ENCODE measurements at regions not wholly inside any gene's neighbourhood (a gene's known extent, or its start where the extent isn't known, plus 50 kb on each side); places are given as distances from the start of the nearest gene placed in this dataset.

GRCh38 chr7:428387-428786 is 91.3 kb downstream of the PDGFA start:
- H3K4me3 ChIP-seq (ENCODE audit: low read depth, low read length) = no peak overlapping the region
- no peak for DNase-seq (ENCODE audit: low read depth)
- TF ChIP-seq CTCF (conservative IDR thresholded peaks at IDR 0.05; ENCODE audit: low read depth, low read length) = no peak

- no peak overlapping the region for H3K4me3 ChIP-seq (ENCODE audit: low read depth, low read length)
- TF ChIP-seq CTCF (conservative IDR thresholded peaks at IDR 0.05; ENCODE audit: low read depth, low read length) = no peak
- no peak for DNase-seq (ENCODE audit: low read depth)
Measured at GRCh38 chr7:428927-429827, 90.5 kb downstream of the PDGFA start.

- no peak for TF ChIP-seq CTCF (conservative IDR thresholded peaks at IDR 0.05; ENCODE audit: low read depth, low read length)
- no peak for DNase-seq (ENCODE audit: low read depth)
- H3K4me3 ChIP-seq (ENCODE audit: low read depth, low read length) = no peak overlapping the region
Measured at GRCh38 chr7:429828-430180, 89.8 kb downstream of the PDGFA start.

GRCh38 chr7:431041-431440 is 88.6 kb downstream of the PDGFA start:
- no peak for TF ChIP-seq CTCF (conservative IDR thresholded peaks at IDR 0.05; ENCODE audit: low read depth, low read length)
- H3K4me3 ChIP-seq (ENCODE audit: low read depth, low read length) = no peak overlapping the region
- no peak for DNase-seq (ENCODE audit: low read depth)

- no peak overlapping the region for H3K4me3 ChIP-seq (ENCODE audit: low read depth, low read length)
Measured at GRCh38 chr7:431658-432111, 88.0 kb downstream of the PDGFA start.

GRCh38 chr7:432256-432655 is 87.4 kb downstream of the PDGFA start:
- H3K4me3 ChIP-seq (ENCODE audit: low read depth, low read length) = no peak overlapping the region
- DNase-seq (ENCODE audit: low read depth) = no peak
- no peak for TF ChIP-seq CTCF (conservative IDR thresholded peaks at IDR 0.05; ENCODE audit: low read depth, low read length)

More at GRCh38 chr7:431658-432111, 88.0 kb downstream of the PDGFA start:
- DNase-seq (ENCODE audit: low read depth) = no peak
- TF ChIP-seq CTCF (conservative IDR thresholded peaks at IDR 0.05; ENCODE audit: low read depth, low read length) = no peak

GRCh38 chr7:432933-433332 is 86.7 kb downstream of the PDGFA start:
- no peak for TF ChIP-seq CTCF (conservative IDR thresholded peaks at IDR 0.05; ENCODE audit: low read depth, low read length)
- no peak overlapping the region for H3K4me3 ChIP-seq (ENCODE audit: low read depth, low read length)
- DNase-seq (ENCODE audit: low read depth) = no peak

Measured in choroid plexus epithelial cell (primary cell).